ENCODE measurements at regions not wholly inside any gene's neighbourhood (a gene's known extent, or its start where the extent isn't known, plus 50 kb on each side); places are given as distances from the start of the nearest gene placed in this dataset.
"Not testable (repeated sequence)": the region's sequence is repeated elsewhere in the genome, so short reads cannot be mapped to it uniquely, and the experiment has no call there.

DNA sequence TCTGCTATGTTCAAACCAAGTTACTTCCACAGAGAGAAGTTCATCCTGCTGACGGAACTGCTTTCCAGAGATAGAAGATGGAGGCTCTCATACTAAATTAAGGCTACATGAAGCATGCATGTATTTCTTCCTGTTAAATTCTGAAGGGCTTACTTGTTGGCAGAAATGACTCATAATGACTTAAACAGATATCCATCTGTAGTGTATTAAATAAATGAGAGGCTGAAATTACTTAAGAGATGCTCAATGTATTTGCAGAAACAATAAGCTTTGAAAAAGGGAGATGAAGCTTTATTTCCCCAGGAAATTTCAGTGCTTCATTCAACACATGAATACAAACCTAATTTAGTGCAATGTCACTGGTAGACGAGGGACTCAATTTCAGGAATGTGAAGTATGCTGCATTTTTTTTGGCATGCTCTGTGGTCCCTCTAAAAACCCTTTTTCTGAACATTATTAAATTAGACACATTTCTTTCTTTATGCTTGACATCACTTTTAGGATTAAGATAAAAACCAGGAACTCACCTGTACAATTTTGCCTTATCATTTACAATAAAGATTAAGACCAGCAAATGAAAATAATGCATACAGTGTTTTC is 759.1 kb upstream of the POU3F4 start:
- ChIA-PET POLR2A (no interaction called here), CTCF (no interaction called here)
- H3K9me3 Mint-ChIP-seq: no peaks in the 10 kb centered on the region
- DNase-seq: no peak
- no peaks in the 10 kb centered on the region for H3K27me3 Mint-ChIP-seq
- H3K27ac Mint-ChIP-seq: no peak overlapping the region
- no peaks in the 10 kb centered on the region for H3K36me3 Mint-ChIP-seq (ENCODE audit: low read depth)
- H3K4me1 Mint-ChIP-seq: no peaks in the 10 kb centered on the region
- no peak overlapping the region for H3K4me3 Mint-ChIP-seq

DNA sequence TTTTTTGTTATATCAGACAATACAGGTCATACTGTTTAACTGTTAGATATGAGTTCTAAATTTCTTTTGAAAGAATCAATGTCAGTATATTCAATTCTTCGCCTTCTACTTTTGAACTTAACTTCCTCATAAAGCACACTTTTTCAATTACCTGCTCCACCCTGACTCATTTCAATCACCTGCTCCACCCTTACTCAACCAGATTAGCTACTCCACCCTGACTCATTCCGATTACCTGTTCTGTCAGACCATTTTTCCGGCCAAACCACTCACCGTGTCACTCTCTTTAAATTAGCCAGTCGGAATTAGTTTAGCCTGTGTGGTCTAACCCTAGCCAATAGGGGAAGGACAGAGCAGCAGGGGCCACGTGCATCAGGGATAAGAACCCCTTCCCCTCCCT is 751.8 kb upstream of the POU3F4 start:
- POLR2A ChIA-PET: no interaction called here
- CTCF ChIA-PET: no interaction called here
- Mint-ChIP-seq H3K4me3 (no peak overlapping the region), H3K27ac (no peak overlapping the region), H3K9me3 (no peaks in the 10 kb centered on the region), H3K27me3 (no peaks in the 10 kb centered on the region), H3K36me3 (ENCODE audit: low read depth) (no peaks in the 10 kb centered on the region), H3K4me1 (no peaks in the 10 kb centered on the region)
- no peak for DNase-seq

DNA sequence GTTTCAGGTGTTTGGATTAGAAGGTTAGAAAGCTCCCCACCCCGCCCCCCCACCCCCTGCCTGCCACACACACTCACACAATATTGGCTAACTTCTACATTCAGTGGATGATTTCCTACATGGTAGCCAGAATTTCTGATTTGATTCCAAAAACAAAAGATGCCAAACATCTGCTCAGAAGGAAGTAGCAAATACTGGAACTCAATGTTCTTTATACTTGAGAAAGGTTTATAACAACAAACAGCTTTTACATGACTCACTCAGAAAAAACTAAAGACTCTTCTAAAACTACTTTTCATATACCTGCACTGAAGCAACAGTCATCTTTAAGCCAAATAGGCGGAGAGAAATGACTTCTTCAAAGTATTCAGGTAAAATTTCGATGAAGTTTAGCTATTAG is 750.5 kb upstream of the POU3F4 start:
- DNase-seq: no peak
- Mint-ChIP-seq H3K4me1 (no peaks in the 10 kb centered on the region), H3K27ac (no peak overlapping the region), H3K4me3 (no peak overlapping the region), H3K27me3 (no peaks in the 10 kb centered on the region), H3K9me3 (no peaks in the 10 kb centered on the region), H3K36me3 (ENCODE audit: low read depth) (no peaks in the 10 kb centered on the region)
- ChIA-PET CTCF (no interaction called here), POLR2A (no interaction called here)

DNA sequence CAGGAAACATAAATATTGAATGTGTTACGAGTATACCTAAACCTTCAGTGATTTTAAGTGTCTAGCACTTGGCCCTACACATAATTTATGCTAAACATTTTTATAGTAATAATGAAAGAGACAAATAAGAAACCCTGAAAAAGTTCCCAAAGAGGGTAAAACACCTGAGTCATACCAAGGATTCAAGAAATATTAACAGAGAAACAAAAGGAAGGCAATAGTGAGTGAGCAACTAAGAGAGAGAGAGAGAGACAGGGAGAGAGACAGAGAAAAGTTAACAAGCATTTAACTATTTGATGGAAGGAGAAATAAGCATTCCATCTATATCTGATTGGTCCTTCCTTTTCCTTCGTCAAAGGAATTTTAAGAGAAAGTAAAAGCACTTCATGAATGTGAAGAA is 743.6 kb upstream of the POU3F4 start:
- H3K27ac Mint-ChIP-seq: no peak overlapping the region

DNA sequence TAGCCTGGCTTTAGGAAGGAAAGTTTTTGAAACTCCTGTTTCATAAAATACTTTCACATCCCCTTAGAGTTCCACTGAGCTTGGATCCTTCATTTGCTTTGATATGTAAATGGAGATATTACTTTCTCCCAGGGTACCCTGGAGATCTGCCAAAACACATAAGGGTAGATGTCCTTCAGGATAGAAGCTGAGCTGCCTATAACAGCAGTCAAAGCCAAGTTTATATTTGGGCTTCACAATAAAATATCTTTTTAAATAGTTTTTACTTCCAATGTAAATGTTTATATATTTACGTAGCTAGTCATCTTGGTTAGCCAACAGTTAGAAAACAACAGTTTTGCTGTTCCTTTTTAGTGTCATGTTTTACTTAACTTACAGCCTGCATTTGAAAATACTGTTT is 742.3 kb upstream of the POU3F4 start:
- CTCF ChIA-PET: no interaction called here
- H3K36me3 Mint-ChIP-seq (ENCODE audit: low read depth): no peaks in the 10 kb centered on the region
- no peak overlapping the region for H3K4me3 Mint-ChIP-seq
- H3K27ac Mint-ChIP-seq: no peak overlapping the region
- peaks cover 3% of the 10 kb centered on the region for H3K9me3 Mint-ChIP-seq
- POLR2A ChIA-PET: no interaction called here
- no peak for DNase-seq
- no peaks in the 10 kb centered on the region for H3K4me1 Mint-ChIP-seq
- no peaks in the 10 kb centered on the region for H3K27me3 Mint-ChIP-seq

More for the DNA sequence above, 743.6 kb upstream of the POU3F4 start:
- DNase-seq: no peak
- Mint-ChIP-seq H3K4me3 (no peak overlapping the region), H3K9me3 (peaks cover 3% of the 10 kb centered on the region), H3K36me3 (ENCODE audit: low read depth) (no peaks in the 10 kb centered on the region), H3K27me3 (no peaks in the 10 kb centered on the region), H3K4me1 (no peaks in the 10 kb centered on the region)
- ChIA-PET POLR2A (no interaction called here), CTCF (no interaction called here)

DNA sequence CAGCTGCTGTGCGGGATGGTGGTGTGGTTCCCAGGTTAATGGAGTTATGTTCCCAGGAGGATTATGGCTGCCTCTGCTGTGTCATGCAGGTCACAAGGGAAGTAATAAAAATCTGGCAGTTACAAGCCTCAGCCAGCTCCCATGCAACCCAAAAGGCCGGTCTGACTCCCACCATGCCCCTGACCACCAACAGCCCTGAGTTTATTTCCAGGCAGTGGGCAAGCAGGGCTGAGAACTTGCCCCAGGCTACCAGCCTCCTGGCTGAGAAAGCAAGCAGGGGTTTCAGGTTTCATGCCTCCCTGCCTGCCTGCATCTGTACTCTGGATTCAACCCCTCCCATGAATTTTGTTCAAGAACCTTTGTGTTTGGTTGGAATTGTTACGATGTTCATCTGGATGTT is 732.7 kb upstream of the POU3F4 start:
- Mint-ChIP-seq H3K4me1 (no peaks in the 10 kb centered on the region), H3K27ac (no peak overlapping the region), H3K4me3 (no peak overlapping the region), H3K27me3 (no peaks in the 10 kb centered on the region), H3K9me3 (no peaks in the 10 kb centered on the region), H3K36me3 (ENCODE audit: low read depth) (no peaks in the 10 kb centered on the region)
- DNase-seq: no peak
- ChIA-PET CTCF (no interaction called here), POLR2A (no interaction called here)

DNA sequence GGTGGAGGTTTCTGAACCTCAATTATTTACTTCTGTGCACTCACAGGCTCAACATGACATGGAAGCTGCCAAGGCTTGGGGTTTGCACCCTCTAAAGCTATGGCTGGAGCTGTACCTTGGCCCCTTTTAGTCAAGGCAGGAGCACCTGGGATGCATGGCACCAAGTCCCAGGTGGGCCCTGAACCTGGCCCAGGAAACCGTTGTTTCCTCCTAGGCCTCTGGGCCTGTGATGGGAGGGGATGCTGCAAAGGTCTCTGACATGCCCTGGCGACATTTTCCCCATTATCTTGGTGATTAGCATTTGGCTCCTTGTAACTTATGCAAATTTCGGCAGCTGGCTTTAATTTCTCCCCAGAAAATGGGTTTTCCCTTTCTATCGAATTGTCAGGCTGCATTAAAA is 726.1 kb upstream of the POU3F4 start:
- no peak for DNase-seq
- ChIA-PET POLR2A (no interaction called here), CTCF (no interaction called here)
- H3K27ac Mint-ChIP-seq: no peak overlapping the region
- peaks cover 4% of the 10 kb centered on the region for H3K9me3 Mint-ChIP-seq
- no peaks in the 10 kb centered on the region for H3K4me1 Mint-ChIP-seq
- H3K4me3 Mint-ChIP-seq: no peak overlapping the region
- H3K36me3 Mint-ChIP-seq (ENCODE audit: low read depth): no peaks in the 10 kb centered on the region
- no peaks in the 10 kb centered on the region for H3K27me3 Mint-ChIP-seq

DNA sequence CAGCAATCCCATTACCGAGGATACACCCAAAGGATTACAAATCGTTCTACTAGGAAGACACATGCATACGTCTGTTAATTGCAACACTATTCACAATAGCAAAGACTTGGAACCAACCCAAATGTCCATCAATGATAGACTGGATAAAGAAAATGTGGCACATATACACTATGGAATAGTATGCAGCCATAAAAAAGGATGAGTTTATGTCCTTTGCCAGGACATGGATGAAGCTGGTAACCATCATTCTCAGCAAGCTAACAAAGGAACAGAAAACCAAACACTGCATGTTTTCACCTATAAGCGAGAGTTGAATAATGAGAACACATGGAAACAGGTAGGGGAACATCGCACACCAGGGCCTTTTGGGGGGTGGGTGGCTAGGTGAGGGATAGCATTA is 695.2 kb upstream of the POU3F4 start:
- H3K4me3 Mint-ChIP-seq; CTCF ChIA-PET; H3K27ac Mint-ChIP-seq; H3K27me3 Mint-ChIP-seq; DNase-seq; POLR2A ChIA-PET; H3K4me1 Mint-ChIP-seq; H3K9me3 Mint-ChIP-seq; H3K36me3 Mint-ChIP-seq (ENCODE audit: low read depth): not testable (repeated sequence)

DNA sequence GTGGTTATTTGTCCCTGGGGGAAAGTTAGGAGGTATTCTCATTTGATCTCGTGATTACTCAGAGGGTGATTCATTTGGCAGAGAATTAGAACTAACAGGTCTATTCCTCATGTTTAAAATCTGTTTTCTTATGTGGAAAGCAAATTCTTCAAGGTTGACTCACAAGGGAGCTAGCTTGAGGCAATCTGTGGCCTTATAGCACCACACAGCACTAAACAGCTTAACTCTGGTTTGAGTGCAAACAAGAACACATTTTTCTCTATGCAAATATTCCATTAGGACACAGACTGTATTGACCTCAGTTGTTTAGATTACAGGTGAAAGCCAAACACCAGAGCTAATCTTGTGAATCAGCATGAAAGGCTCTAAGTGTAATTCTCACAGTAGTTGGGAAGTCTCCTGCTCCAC is 694.4 kb upstream of the POU3F4 start:
- Mint-ChIP-seq H3K36me3 (ENCODE audit: low read depth) (no peaks in the 10 kb centered on the region), H3K4me3 (no peak overlapping the region), H3K9me3 (peaks cover 3% of the 10 kb centered on the region), H3K27ac (no peak overlapping the region), H3K27me3 (no peaks in the 10 kb centered on the region), H3K4me1 (no peaks in the 10 kb centered on the region)
- POLR2A ChIA-PET: no interaction called here
- no peak for DNase-seq
- CTCF ChIA-PET: no interaction called here

DNA sequence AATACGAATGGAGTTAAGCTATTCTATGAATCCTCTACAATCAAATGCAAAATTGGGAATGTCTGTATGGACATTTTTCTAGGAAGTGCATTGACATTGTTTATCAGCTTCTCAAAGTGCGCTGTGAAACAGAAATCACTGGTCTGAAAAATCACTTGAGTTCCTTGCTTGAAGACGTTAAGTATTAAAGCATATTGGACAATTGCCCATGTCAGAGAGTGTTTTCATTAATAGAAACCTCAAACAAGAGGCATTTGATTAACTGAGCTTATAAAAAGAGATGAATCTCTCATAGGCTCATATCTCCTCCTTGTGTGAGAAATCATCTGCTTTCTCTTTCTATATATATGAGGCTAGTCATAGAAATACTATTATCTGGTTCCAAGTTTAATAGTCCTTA is 692.1 kb upstream of the POU3F4 start:
- Mint-ChIP-seq H3K27me3 (no peaks in the 10 kb centered on the region), H3K27ac (no peak overlapping the region), H3K4me1 (no peaks in the 10 kb centered on the region), H3K9me3 (peaks cover 3% of the 10 kb centered on the region), H3K36me3 (ENCODE audit: low read depth) (no peaks in the 10 kb centered on the region), H3K4me3 (no peak overlapping the region)
- CTCF ChIA-PET: no interaction called here
- no peak for DNase-seq
- POLR2A ChIA-PET: no interaction called here

DNA sequence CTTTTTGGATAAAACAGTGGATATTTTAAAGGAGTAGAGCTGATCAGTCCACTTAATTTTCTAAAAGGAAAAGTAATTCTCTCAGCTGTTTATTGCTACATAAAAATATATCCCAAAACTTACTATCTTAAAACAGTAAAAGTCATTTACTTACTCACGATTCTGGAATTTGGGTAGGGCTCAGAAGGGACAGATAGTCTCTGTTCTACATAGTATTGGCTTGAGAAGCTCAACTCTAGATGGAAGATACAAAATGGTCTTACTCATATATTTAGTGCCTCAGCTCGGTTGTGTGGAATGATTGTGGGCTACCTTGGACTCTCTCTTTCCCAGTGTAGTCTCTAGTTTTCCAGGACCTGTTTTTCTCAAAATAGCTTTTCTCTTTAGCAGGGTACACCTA is 691.5 kb upstream of the POU3F4 start:
- no peak for DNase-seq
- H3K4me1 Mint-ChIP-seq: no peaks in the 10 kb centered on the region
- POLR2A ChIA-PET: no interaction called here
- H3K9me3 Mint-ChIP-seq: peaks cover 3% of the 10 kb centered on the region
- H3K36me3 Mint-ChIP-seq (ENCODE audit: low read depth): no peaks in the 10 kb centered on the region
- CTCF ChIA-PET: no interaction called here
- no peaks in the 10 kb centered on the region for H3K27me3 Mint-ChIP-seq
- H3K4me3 Mint-ChIP-seq: no peak overlapping the region
- no peak overlapping the region for H3K27ac Mint-ChIP-seq

DNA sequence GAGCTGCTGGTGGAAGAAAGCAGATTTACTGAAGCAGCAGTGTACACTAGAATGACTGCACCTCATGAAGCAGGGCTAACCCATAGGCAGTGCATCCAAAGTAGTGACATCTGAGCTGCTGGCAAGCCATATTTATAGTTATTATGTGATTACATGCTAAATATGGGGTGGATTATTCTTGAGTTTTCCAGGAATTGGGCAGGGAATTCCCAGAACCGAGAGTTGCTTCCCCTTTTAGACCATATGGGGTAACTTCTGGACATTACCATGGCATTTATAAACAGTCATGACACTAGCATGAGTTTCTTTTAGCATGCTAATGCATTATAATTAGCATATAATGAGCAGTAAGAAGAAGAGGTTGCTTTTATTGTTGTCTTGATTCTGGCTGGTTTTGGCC is 665.8 kb upstream of the POU3F4 start:
- H3K9me3 Mint-ChIP-seq: no peaks in the 10 kb centered on the region
- H3K27me3 Mint-ChIP-seq: no peaks in the 10 kb centered on the region
- H3K27ac Mint-ChIP-seq: no peak overlapping the region
- H3K36me3 Mint-ChIP-seq (ENCODE audit: low read depth): no peaks in the 10 kb centered on the region
- no peak overlapping the region for H3K4me3 Mint-ChIP-seq
- CTCF ChIA-PET: no interaction called here
- POLR2A ChIA-PET: no interaction called here
- no peak for DNase-seq
- H3K4me1 Mint-ChIP-seq: no peaks in the 10 kb centered on the region

DNA sequence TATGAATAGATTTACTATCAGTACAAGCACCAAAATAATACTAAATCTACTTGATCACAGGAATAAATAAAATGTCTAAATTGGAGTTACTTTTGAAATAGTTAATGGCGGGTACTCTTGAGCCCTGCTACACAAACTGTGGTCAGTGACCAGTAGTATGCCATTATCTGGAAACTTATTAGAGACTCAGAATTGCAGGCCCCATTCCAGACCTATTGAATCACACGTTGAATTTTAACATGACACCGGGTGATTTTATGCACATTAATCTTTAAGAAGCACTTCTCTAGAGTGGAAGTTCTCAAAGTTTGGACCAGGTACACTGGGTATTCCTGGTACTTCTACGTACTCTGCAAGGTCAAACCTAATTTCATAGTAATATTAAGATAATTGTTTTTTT is 660.0 kb upstream of the POU3F4 start:
- H3K36me3 Mint-ChIP-seq (ENCODE audit: low read depth): no peaks in the 10 kb centered on the region
- no peak overlapping the region for H3K27ac Mint-ChIP-seq
- H3K9me3 Mint-ChIP-seq: no peaks in the 10 kb centered on the region
- ChIA-PET POLR2A (no interaction called here), CTCF (no interaction called here)
- H3K4me3 Mint-ChIP-seq: no peak overlapping the region
- H3K4me1 Mint-ChIP-seq: no peaks in the 10 kb centered on the region
- no peaks in the 10 kb centered on the region for H3K27me3 Mint-ChIP-seq
- DNase-seq: no peak
